NCI-H510A treated with DMSO at 0.1 percent for 48 hours (cell line): ENCODE measurements at regions not wholly inside any gene's neighbourhood (a gene's known extent, or its start where the extent isn't known, plus 50 kb on each side); places are given as distances from the start of the nearest gene placed in this dataset.

Source experiments
- DNase-seq: peaks from one replicate; lab custom pipeline; 2025; lab: John Stamatoyannopoulos, UW

DNA sequence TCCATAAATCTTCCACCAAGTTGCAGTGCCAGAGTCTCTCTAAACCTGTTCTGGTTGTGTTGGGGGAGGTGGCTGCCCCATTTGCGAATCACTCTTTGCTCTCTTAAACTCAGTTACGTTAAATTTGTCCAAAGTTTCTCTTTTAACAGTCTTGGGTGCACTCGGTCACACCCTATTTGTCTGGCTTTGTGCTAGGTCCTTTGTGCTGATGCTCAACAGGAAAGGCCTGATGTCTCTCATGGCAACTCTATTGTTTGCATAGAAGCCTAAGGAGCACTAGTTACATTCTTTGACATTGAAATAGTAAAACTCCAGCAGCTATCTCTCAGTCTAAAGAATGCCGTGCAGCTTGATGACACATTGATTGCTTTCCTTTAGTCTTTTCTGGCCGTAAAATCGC, 105.1 kb downstream of the TRMT11 start:
- no peak for DNase-seq

- no peak for DNase-seq
Observed at GRCh38 chr6:126093108-126093507, 106.8 kb downstream of the TRMT11 start.

DNA sequence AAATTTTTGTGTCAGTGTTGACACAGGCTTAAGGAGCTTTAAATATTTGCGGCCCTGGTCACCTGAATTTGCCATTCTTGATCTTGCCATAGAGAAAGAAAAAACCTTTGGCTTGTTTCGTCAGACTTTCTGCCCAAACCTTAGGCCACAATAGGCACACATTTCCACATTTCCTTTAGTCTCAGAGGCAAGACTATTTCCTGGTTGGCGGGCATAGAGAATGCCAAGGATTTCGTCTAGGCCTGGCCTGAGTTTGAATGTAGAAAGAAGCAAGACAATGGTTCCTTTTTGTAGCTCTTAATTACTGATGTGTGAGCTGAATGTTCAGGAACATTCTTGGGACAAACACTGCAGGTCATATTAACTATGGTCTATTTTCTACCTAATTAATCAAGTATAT, 108.1 kb downstream of the TRMT11 start:
- DNase-seq = no peak

DNA sequence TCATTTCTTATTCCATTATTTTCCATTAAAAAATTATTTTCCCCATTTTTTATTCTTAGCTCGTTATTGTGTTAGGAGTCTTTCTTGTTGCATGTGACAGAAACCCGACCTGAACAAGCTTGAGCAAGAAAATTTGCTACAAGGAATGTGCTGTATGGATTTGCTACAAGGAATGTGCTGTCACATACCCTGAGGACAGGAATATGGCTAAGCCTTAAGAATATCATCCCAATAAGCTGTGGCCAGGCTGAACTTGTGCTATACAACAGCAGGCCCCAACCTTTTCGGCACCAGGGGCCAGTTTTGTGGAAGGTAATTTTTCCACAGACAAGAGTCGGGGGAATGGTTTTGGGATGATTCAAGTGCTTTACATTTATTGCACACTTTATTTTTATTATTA, 114.0 kb downstream of the TRMT11 start:
- DNase-seq = no peak

- DNase-seq = no peak
Observed at GRCh38 chr6:126102358-126102757, 116.0 kb downstream of the TRMT11 start.

DNA sequence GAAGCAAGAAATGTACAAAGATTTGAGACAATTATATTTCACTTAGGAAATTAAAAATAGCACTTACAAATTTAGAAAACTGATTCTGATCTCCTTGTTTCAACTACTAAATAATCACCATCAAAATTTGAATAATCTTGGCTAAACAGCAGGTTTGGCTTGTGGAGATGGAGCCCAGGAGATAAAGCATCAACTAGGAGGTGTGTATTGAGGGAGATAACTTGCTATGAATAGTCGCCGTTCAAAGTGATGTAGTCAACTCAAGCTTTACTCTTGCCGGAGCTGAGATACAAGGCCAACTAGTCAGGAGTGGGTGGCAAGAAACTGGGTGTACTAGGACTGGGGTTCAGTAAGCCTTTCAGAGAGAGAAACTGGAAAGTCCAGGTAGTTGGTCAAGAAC, 117.7 kb downstream of the TRMT11 start:
- no peak for DNase-seq

DNA sequence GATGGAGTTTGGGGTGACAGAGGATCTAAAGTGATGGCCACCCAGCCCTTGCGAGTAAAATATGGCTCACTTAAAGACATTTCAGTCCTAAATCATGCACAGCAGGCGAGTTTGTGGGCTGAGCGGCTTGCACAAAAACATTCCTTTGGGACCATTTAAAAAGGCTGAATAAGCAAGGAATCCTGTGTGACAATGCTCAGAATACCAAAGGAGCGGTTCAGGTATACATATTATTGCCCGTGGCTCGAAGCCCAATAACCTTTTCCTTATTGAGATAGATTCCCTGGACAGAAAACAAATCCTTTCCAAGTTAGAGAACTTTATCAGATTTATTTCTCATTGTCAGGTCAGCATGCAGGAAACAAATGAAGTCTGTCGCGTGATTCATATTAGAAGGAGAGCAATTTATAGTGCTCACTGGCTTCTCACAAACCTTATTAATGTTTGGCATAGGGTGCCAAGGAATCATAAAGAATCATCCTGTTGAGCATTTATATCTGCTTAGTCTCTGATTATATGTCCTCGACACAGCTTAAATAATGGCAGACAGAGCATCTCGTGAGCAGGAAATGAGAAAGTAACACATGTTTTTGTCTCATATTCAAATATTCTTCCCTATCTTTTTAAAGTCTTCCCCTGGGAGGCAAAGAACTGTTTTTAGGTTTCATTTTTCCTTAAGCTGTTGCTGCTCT, 121.3 kb downstream of the TRMT11 start:
- DNase-seq = no peak

DNA sequence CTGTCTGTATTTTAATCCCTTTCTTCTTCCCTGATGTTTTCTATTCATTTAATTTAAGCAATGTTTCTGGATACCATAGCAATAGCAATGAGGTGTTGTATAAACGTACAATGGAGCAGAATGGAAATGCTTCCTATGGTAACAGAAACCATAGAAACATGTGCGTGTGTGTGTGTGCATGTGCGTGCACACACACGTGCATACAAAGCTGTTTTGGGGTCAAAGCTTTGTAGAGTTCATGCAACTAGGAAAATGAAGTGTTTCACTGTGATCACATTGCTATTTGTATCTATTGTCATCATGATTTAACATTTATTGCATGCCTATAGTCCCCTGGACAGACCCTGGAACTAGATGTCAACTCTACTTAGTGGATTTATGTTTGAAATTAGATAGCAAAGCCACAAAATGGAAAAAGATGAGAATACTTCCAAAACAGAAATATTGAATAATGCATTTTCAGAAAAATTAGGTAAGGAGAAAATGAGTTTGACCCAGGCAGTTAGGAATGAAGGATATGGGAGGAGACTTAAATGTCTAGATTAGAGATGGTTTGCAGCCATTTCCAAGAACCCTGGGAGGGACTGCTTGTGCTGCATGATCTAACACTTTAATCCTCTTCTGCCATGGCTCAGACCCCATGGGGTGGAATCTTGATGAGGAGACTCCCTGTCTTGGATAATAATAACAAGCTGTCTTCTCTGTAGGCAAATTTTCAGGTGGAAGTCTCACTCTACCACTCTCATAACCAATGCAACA, 124.4 kb downstream of the TRMT11 start:
- DNase-seq = no peak

DNA sequence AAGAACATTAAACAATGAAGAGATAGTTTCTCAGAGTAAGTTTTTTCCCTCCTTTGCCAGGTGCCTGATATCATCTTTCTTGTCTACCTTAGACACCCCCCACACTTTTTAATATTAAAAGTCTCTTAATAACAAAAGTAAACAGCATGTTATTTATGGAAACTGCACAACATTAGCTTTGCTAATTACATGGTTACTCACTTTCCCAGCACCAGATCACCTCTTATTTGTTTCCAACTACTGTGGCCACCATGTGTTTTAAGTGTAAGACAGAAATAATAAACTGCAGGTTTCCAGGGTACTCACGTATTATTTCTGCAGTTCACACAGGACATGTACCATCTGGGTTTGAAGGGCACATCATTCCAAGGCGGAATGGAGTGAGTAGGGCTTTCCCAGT, 125.0 kb downstream of the TRMT11 start:
- no peak for DNase-seq

GRCh38 chr6:126112171-126112632, 125.9 kb downstream of the TRMT11 start:
- no peak for DNase-seq

DNA sequence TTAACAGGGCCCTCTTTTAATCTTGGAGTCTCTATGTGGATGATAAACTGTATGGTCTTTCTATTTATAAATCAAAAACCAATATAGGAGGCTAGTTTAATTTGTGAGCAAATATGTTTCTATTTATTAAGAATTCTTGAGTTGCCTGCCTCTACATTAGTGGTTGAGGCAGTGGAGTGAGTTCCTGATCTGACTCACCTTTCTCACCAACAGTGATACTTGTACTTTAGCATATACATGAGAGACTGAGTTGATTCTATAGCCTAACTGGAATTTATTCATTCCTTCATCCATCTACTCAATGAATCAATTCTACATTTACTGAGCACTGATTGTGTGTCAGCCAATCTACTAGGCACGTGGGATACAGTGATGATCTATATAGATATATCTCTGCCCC, 126.9 kb downstream of the TRMT11 start:
- DNase-seq = no peak

- DNase-seq = no peak
Observed at GRCh38 chr6:126117251-126117650, 130.9 kb downstream of the TRMT11 start.

DNA sequence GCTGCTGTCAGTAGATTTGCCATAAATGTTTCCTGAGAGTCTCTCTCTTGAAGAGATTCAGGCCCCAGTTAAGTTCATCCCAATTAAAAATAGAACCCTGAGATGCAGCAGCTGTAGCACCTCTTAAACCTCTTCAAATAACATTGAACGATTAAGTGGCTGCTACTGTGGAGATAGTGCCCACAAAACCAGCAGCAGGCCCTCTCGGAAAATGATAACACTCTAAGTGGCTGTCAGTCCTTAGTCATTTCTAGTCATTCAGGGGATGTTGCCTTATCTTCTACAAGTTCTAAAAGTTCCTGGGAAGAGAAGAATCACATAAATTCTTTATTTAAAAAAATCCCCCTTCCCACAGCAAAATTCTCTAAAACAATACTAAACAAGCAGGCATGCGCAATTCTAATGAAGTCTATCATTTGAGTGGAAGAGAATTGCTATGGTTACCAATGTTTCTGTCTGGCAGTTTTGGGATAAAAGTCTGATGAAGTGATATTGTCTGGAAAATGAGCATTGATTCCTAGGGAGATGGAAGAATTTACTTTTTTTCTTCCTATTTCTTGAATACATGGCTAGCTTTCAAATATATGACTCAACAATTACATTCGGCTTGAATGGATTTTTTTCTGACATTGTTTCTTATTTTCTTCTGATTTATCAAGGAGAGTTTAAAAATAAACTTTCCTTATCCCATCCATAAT, 131.9 kb downstream of the TRMT11 start:
- peak; percentile 8 for DNase-seq

- DNase-seq = no peak
Observed at GRCh38 chr6:126118936-126119335, 132.6 kb downstream of the TRMT11 start.

GRCh38 chr6:126123226-126123625, 136.9 kb downstream of the TRMT11 start:
- DNase-seq = no peak

- DNase-seq = no peak
Observed at GRCh38 chr6:126127659-126128058, 141.3 kb downstream of the TRMT11 start.

DNA sequence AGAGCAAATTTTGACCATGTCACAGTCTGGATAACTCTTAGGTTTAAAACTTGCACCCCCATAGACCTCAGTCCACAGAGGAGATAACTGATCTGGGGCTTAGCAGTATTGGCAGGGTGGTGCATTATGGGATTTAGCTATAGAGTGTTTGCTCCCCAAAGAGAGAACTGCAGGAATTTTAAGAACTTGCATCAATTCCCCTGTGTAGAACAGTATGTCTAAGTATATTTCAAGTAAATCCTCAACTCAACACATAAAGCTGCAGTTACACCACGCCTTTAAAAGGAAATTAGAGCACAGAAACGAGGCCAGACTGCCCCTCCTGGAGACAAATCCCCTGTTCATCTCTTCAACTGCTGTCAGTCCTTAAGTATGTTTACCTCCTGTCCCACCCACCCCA, 144.9 kb downstream of the TRMT11 start:
- DNase-seq = no peak

GRCh38 chr6:126133984-126134383, 147.6 kb downstream of the TRMT11 start:
- no peak for DNase-seq

- no peak for DNase-seq
Observed at GRCh38 chr6:126134491-126134890, 148.2 kb downstream of the TRMT11 start.

GRCh38 chr6:126140015-126140414, 153.7 kb downstream of the TRMT11 start:
- no peak for DNase-seq

DNA sequence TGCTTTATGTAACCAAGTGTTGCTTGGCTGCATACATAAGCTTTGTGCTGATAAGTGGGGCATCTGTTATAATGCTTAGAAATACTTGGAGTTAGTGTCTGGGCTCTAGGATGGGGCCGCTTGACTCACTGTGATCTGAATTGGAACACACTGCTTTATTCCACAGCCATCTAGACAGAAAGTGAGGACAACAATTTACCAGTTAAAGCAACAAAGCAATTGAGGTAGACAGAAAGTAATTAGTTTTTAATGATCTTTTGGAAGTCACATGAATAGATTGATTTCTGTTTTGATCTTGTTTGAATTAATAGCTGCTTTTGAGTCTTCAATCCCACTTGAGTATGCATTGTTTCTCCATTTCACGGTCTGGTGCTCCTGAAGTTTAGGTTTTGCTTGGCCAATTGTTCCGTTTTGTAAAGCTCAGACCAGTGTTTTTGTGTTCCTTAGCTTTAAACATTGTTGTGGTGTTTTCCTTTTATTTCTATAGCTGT, 157.5 kb downstream of the TRMT11 start:
- no peak for DNase-seq

DNA sequence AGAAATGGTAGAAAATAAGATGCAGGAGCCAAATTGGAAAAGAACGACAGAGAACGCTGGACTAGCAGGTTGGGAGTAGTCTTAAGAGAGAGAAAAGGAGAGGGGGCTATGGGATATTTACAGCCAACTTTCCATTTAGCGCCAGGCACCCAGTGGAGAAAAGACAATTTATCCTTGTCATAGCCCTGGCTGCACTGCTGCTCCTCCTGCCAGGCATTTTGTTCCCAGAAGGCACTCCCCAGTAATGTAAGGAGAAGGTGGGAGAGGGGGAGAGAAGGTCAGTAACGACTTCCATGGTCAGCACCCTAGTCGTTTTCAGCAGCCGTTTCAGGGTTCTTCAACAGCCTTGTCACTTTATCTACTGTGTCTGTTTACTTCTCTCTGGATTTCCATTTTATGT, 159.0 kb downstream of the TRMT11 start:
- no peak for DNase-seq

- no peak for DNase-seq
Observed at GRCh38 chr6:126147291-126147815, 161.0 kb downstream of the TRMT11 start.
